ENCODE measurements at regions not wholly inside any gene's neighbourhood (a gene's known extent, or its start where the extent isn't known, plus 50 kb on each side); places are given as distances from the start of the nearest gene placed in this dataset.
A peak's percentile ranks its signal among the peaks of the same experiment; 100 is the strongest.

- Histone ChIP-seq H3K36me3 (no peaks in the 10 kb centered on the region), H3K9me3 (ENCODE audit: severe bottlenecking) (no peaks in the 10 kb centered on the region), H3K4me3 (ENCODE audit: low read depth, low read length) (no peak overlapping the region), H3K27ac (no peak overlapping the region), H3K27me3 (ENCODE audit: insufficient read depth, low read depth, severe bottlenecking) (no peaks in the 10 kb centered on the region)
- no peak for DNase-seq
- no peak for TF ChIP-seq CTCF (IDR thresholded peaks at IDR 0.05; ENCODE audit: low read depth, low read length)
Observed at GRCh38 chr6:153956808-153957207, 82.2 kb upstream of the OPRM1 start.

- no peak for DNase-seq
Observed at GRCh38 chr6:153949616-153950015, 89.4 kb upstream of the OPRM1 start.

GRCh38 chr6:153947808-153948447 lies 91.1 kb upstream of the OPRM1 start:
- TF ChIP-seq CTCF (IDR thresholded peaks at IDR 0.05; ENCODE audit: low read depth, low read length): peak; percentile 89
- peak; percentile 28 for DNase-seq
- Histone ChIP-seq H3K27ac (no peak overlapping the region), H3K27me3 (ENCODE audit: insufficient read depth, low read depth, severe bottlenecking) (no peaks in the 10 kb centered on the region), H3K9me3 (ENCODE audit: severe bottlenecking) (no peaks in the 10 kb centered on the region), H3K36me3 (no peaks in the 10 kb centered on the region), H3K4me3 (ENCODE audit: low read depth, low read length) (no peak overlapping the region)

More at GRCh38 chr6:153949616-153950015, 89.4 kb upstream of the OPRM1 start:
- no peaks in the 10 kb centered on the region for H3K9me3 ChIP-seq (ENCODE audit: severe bottlenecking)
- H3K27ac ChIP-seq: no peak overlapping the region
- TF ChIP-seq CTCF (IDR thresholded peaks at IDR 0.05; ENCODE audit: low read depth, low read length): no peak
- no peak overlapping the region for H3K4me3 ChIP-seq (ENCODE audit: low read depth, low read length)
- H3K27me3 ChIP-seq (ENCODE audit: insufficient read depth, low read depth, severe bottlenecking): no peaks in the 10 kb centered on the region
- no peaks in the 10 kb centered on the region for H3K36me3 ChIP-seq

GRCh38 chr6:153944201-153944600 lies 94.8 kb upstream of the OPRM1 start:
- no peak overlapping the region for H3K4me3 ChIP-seq (ENCODE audit: low read depth, low read length)
- no peak for TF ChIP-seq CTCF (IDR thresholded peaks at IDR 0.05; ENCODE audit: low read depth, low read length)
- DNase-seq: no peak
- H3K9me3 ChIP-seq (ENCODE audit: severe bottlenecking): no peaks in the 10 kb centered on the region
- no peaks in the 10 kb centered on the region for H3K27me3 ChIP-seq (ENCODE audit: insufficient read depth, low read depth, severe bottlenecking)
- no peak overlapping the region for H3K27ac ChIP-seq
- no peaks in the 10 kb centered on the region for H3K36me3 ChIP-seq

- TF ChIP-seq CTCF (IDR thresholded peaks at IDR 0.05; ENCODE audit: low read depth, low read length): no peak
- DNase-seq: no peak
Observed at GRCh38 chr6:153942361-153942760, 96.7 kb upstream of the OPRM1 start.

GRCh38 chr6:153941768-153942167 lies 97.3 kb upstream of the OPRM1 start:
- H3K36me3 ChIP-seq: no peaks in the 10 kb centered on the region
- no peaks in the 10 kb centered on the region for H3K27me3 ChIP-seq (ENCODE audit: insufficient read depth, low read depth, severe bottlenecking)
- DNase-seq: no peak
- TF ChIP-seq CTCF (IDR thresholded peaks at IDR 0.05; ENCODE audit: low read depth, low read length): no peak
- no peak overlapping the region for H3K27ac ChIP-seq
- H3K9me3 ChIP-seq (ENCODE audit: severe bottlenecking): no peaks in the 10 kb centered on the region
- H3K4me3 ChIP-seq (ENCODE audit: low read depth, low read length): no peak overlapping the region

More at GRCh38 chr6:153942361-153942760, 96.7 kb upstream of the OPRM1 start:
- no peaks in the 10 kb centered on the region for H3K36me3 ChIP-seq
- no peaks in the 10 kb centered on the region for H3K9me3 ChIP-seq (ENCODE audit: severe bottlenecking)
- no peak overlapping the region for H3K27ac ChIP-seq
- no peaks in the 10 kb centered on the region for H3K27me3 ChIP-seq (ENCODE audit: insufficient read depth, low read depth, severe bottlenecking)
- H3K4me3 ChIP-seq (ENCODE audit: low read depth, low read length): no peak overlapping the region
